GM18507 (cell line): ENCODE measurements at regions not wholly inside any gene's neighbourhood (a gene's known extent, or its start where the extent isn't known, plus 50 kb on each side); places are given as distances from the start of the nearest gene placed in this dataset.
"Not testable (repeated sequence)": the region's sequence is repeated elsewhere in the genome, so short reads cannot be mapped to it uniquely, and the experiment has no call there.

ENCODE experiments used
- DNase-seq: peaks from one replicate; pipeline ENCODE4 v3.0.0; 2011; ENCODE audit warnings: low read depth; ENCODE audit not compliant: insufficient read length; ENCODE audit errors: extremely low spot score
- FAIRE-seq: peaks from 2 replicates; lab custom pipeline; 2011; peaks lifted over from hg19 to GRCh38; lab: Jason Lieb, UNC

DNA sequence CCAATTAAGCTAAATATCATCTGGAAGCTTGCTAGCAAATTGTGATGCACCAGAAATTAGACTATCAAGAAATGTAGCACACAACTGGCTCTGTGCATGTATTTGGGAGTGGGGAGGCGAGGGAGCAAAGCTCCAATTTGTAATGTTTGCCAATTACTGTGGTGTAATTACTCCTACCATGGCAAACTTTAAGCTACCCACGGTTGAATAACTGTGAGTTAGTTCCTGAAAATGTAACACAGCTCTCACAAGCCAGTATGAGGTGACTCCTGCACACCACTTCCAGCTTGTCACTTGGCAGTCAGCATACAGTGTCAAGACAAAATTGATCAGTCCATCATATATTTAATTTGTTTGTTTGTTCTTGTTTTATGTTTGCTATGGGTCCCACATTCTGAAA lies 141.2 kb downstream of the TM2D1 start:
- FAIRE-seq (no peak), DNase-seq (no peak)

GRCh38 chr1:61581251-61581650 lies 143.7 kb downstream of the TM2D1 start:
- no peak for FAIRE-seq
- DNase-seq = no peak

- FAIRE-seq = no peak
Measured at GRCh38 chr1:61580417-61580816, 144.5 kb downstream of the TM2D1 start.

DNA sequence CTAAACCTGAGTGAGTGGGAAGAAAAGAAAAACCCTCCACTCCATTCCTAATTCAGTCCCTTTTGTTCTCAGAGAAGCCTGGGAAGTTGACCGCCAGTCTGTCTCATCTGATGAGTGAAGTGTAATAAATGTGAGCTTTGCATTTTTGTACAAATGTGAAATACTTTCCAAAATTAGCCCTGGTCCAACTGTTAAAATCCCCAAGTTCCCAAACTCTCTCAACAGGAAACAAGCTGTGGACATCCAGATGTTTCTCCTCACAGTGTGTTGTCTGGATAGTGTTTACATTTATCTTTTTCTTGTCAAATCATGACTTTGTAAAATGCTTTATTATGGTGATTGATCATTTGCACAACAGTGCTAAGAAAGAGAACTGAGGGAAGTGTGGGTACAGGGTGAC lies 145.1 kb downstream of the TM2D1 start:
- DNase-seq (no peak), FAIRE-seq (no peak)

More at GRCh38 chr1:61580417-61580816, 144.5 kb downstream of the TM2D1 start:
- DNase-seq = no peak

GRCh38 chr1:61572046-61572445 lies 152.9 kb downstream of the TM2D1 start:
- no peak for FAIRE-seq
- no peak for DNase-seq

DNA sequence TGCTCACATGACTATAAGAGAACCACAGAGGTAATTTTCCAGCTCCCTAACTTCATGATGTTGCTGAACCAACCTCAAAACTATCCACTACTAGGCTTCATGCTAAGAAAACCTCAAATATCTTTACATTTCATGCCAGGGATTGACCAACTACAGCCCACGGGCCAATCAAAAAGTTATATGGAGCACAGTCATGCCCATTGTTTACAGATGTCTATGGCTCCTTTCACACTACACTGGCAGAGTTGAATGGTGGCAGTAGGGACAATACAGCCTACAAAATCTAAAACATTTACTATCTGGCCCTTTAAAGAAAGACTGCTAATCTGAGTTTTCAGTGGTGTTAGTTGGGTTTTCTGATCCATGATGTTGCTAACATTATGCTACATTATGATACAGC lies 154.8 kb downstream of the TM2D1 start:
- DNase-seq (no peak), FAIRE-seq (no peak)

GRCh38 chr1:61569303-61569621 lies 155.7 kb downstream of the TM2D1 start:
- DNase-seq (no peak), FAIRE-seq (no peak)

DNA sequence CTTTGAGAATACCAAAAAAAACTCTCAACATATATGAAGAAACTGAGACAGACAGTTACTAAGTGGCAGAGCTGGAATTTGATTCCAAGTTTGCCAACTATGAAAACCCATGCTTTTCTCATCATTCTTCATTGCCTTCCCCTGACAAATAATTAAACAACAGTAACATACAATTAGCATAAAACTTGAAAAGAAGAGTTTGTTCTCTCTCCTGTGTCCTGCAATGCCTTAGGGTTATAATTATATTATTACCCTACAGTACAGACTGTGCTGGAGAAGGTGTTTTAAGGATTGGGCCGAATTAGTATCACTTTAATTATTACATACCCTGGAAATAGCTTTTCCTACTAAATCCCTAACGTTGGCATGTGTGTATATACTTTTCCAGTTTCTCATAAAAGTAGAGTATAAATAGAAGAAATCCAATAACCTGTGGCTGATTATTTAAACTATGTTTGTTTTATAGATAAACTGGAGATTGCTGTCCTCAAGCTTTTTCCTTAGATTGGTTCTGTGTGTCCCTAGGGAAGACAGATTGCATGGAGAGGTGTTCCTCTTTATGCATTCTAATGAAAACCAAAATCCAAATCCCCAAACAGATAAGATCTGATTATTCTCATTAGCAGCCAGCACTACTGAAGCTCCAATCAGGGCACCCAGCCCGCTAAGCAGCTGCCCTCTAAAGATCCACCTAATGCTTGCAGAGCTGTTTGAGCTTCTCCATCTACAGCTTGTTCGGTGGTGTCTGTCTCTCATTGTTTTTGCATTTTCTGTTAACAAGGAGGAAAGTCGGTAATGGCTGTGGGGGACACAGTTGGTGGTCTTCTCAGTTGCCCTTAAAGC lies 156.3 kb downstream of the TM2D1 start:
- DNase-seq (no peak), FAIRE-seq (no peak)

DNA sequence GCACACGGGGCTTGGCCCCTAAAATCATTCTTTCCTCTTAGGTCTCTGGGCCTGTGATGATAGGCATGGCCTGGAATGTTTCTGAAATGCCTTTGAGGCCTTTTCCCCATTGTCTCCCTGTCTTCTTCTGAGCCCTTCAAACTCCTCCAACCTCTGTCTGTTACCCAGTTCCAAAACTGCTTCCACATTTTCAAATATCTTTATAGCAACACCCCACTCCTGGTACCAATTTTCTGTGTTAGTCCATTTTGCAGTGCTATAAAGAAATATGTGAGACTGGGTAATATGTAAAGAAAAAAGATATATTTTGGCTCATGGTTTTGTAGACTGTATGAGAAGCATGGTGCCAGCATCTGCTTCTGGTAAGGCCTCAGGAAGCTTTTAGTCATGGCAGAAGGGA lies 158.8 kb downstream of the TM2D1 start:
- DNase-seq (no peak), FAIRE-seq (no peak)

GRCh38 chr1:61563611-61564010 lies 161.3 kb downstream of the TM2D1 start:
- FAIRE-seq = no peak
- no peak for DNase-seq

- DNase-seq (no peak), FAIRE-seq (no peak)
Measured at GRCh38 chr1:61561666-61562065, 163.3 kb downstream of the TM2D1 start.

GRCh38 chr1:61560385-61560784 lies 164.6 kb downstream of the TM2D1 start:
- DNase-seq = no peak
- FAIRE-seq = no peak

DNA sequence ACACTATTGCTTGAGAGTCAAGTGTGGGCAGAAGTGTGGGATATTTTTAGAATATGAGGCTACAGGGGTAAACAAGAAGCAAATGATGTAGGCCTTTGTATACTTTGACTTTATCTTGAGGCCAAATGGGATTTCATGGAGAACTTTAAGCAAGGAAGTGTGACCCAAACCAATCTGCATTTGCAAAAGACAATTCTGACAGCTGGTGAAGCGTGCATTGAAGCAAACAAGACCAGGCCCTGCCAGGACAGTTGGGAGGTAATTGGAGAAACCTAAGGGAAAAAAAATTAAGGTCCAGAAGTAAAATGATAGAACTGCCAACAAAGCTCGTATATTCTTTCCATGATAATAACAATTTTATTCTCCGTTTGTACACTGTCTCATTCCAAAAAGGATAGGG lies 168.3 kb downstream of the TM2D1 start:
- FAIRE-seq = no peak
- no peak for DNase-seq

DNA sequence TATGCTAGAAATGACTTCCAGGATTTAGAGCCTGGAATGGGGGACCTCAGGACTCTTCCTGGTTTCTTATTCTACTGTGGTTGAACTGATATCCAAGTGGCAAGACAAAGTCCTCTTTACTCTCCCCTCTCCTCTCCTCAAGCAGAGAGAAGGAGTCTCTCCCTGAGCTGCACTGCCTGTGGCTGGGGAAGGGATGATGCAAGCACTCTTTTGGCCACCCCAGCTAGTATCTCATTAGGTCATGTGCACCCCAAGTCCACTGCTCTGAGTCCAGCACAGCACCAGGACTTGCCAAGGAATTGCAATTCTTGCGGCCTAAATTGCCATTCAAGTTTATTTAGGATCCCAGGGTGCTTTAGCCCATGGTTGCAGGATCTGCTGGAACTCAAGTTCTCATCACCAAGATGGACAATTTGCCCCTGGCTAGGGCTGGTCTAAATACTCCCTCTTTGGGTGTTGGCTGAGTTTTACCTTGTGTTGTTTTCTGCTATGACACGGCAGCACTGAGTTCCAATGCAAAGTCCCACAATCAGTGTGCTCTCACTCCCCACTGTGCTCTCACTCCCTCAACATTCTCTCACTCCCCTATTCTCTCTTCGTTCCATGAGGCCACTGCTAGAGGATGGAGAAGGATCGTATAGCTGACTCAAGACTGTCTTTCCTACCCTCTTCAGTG lies 172.2 kb downstream of the TM2D1 start:
- DNase-seq (no peak), FAIRE-seq (no peak)

DNA sequence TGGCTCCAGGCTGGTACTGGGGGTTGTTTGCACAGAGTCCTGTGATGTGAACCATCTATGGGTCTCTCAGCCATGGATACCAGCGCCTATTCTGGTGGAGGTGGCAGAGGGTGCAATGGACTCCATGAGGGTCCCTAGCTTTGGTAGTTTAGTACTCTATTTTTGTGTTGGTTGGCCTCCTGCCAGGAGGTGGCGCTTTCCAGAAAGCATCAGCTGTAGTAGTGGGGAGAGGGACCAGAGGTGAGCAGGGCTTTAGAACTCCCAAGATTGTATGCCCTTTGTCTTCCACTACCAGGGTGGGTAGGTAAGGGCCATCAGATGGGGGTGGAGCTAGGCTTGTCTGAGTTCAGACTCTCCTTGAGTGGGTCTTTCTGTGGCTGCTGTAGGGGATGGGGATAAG lies 177.6 kb downstream of the TM2D1 start:
- DNase-seq, FAIRE-seq: not testable (repeated sequence)

GRCh38 chr1:61544870-61545269 lies 180.1 kb downstream of the TM2D1 start:
- not testable (repeated sequence) for FAIRE-seq, DNase-seq

- not testable (repeated sequence) for FAIRE-seq
Measured at GRCh38 chr1:61543498-61543897, 181.4 kb downstream of the TM2D1 start.

GRCh38 chr1:61539720-61540462 lies 185.1 kb downstream of the TM2D1 start:
- no peak for DNase-seq
- no peak for FAIRE-seq

More at GRCh38 chr1:61543498-61543897, 181.4 kb downstream of the TM2D1 start:
- DNase-seq = not testable (repeated sequence)

- DNase-seq (no peak), FAIRE-seq (no peak)
Measured at GRCh38 chr1:61538228-61538627, 186.7 kb downstream of the TM2D1 start.
